Ecto neural progenitor cell (in vitro differentiated cells): ENCODE measurements at regions not wholly inside any gene's neighbourhood (a gene's known extent, or its start where the extent isn't known, plus 50 kb on each side); places are given as distances from the start of the nearest gene placed in this dataset.
"Not testable (repeated sequence)": the region's sequence is repeated elsewhere in the genome, so short reads cannot be mapped to it uniquely, and the experiment has no call there.

Experiments used
- DNase-seq: peaks from one replicate; pipeline ENCODE4 v3.0.0-alpha.2; 2018; ENCODE audit warnings: low spot score

DNA sequence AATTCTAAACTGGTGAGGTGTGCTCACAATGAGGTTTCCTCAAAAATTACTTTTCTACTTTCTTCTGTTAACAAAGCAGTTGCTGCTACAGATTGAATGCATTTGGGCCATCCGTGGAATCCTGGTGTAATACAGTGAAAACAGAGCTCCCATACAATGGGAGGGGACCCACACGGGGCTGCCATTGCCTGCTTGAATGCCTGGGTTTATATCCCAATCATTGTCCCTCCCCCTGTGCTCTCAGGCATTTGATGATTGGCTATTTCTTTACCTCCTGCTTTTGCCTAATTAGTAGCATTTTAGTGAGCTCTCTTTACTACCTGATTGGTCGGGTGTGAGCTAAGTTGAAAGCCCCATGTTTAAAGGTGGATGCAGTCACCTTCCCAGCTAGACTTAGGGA, 52.9 kb upstream of the CSF1 start:
- DNase-seq = not testable (repeated sequence)

- not testable (repeated sequence) for DNase-seq
Measured at GRCh38 chr1:109855986-109856385, 54.7 kb upstream of the CSF1 start.

DNA sequence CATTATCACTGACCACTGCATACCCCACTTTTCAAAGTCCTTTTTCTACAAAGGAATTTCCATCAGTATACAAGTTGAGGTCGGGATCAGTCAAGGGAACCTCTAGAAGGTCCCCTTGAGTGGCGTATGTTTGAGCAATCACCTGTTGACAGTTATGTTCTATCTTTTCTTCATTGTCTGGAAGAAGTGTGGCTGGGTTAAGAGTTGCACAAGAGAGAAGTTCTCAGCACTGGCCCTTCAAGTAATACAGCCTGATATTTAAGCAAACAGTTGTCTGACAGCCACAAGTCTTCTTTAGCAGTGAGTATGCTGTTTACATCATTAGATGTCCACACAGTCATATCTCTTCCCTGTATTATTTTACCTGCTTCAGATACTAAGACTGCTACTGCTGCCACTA, 56.7 kb upstream of the CSF1 start:
- not testable (repeated sequence) for DNase-seq

GRCh38 chr1:109852221-109853015, 58.2 kb upstream of the CSF1 start:
- not testable (repeated sequence) for DNase-seq

DNA sequence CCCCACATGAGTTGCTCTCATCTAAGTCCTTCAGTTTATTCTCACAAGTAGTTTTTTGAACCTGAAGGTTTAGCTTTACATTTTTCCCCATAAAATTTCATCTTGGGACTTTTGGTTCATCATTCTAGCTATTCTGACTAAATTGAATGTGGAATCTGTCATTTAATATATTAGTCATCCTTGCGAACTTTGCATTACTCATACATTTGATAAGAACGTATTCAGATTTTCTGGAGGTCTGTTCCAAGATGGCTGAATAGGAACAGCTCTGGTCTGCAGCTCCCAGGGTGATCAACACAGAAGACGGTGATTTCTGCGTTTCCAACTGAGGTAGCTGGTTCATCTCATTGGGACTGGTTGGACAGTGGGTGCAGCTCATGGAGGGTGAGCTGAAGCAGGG, 59.8 kb upstream of the CSF1 start:
- no peak for DNase-seq

DNA sequence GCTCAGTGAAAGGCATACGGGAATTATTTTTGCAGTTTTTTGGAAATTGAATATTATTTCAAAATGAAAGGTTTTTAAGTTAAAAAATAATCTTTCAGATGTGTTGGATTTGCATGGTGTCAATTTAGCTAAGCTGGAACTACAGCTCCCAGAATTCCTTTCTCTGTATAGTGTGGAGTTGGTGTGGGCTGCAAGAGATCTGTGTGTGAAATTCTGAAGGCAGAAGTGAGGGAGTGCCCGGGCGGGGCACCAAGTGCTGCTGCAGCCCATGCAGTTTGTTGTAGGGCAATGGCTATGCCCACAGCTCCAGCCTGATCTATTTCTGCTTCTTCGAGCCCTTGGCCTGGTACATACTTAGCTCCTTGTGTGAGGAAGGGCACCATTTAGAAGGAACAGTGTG, 60.5 kb upstream of the CSF1 start:
- no peak for DNase-seq

- no peak for DNase-seq
Measured at GRCh38 chr1:109849655-109850054, 61.0 kb upstream of the CSF1 start.

DNA sequence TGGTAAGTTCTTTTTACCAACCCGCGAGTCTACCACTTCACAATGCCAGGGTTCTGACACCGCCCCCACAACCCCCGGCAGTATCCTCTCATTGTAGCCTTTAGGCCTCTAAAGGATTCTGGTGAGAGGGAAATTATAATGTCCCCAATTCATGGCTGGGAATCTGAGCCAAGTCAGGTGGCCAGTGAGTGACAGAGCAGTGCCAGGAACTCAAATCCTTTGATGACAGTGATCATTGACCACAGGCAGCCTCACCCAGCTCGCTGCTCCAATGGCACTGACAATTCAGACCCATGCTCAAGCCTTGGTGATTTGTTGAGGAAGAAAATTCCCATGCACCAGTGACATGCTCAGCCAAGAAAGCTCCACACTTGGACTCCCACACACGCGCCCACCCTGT, 63.4 kb upstream of the CSF1 start:
- no peak for DNase-seq

GRCh38 chr1:109846846-109847245, 63.8 kb upstream of the CSF1 start:
- no peak for DNase-seq

GRCh38 chr1:109846162-109846561, 64.5 kb upstream of the CSF1 start:
- no peak for DNase-seq

GRCh38 chr1:109845658-109846057, 65.0 kb upstream of the CSF1 start:
- no peak for DNase-seq

GRCh38 chr1:109844609-109845008, 66.0 kb upstream of the CSF1 start:
- no peak for DNase-seq

GRCh38 chr1:109840011-109840629, 70.5 kb upstream of the CSF1 start:
- DNase-seq = no peak

GRCh38 chr1:109839276-109839675, 71.4 kb upstream of the CSF1 start:
- not testable (repeated sequence) for DNase-seq

DNA sequence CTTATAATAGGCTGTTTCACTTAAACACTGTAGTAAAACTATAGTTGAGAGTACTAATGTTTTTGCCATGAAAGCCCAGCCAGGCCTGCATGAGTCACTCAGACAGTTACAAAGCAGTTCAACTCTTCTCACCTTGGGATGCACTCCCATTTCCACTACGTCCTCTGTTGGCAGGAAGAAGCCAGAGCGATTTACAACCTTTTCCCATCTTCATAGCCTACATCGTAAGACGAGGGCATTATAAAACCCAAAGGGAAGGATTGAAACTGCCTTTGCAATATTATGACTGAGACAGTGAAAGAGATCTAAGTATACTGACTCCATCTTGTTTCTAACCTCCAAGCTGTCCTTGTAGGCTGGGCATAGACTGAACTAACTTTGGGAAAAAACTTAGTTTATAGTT, 71.8 kb upstream of the CSF1 start:
- no peak for DNase-seq

DNA sequence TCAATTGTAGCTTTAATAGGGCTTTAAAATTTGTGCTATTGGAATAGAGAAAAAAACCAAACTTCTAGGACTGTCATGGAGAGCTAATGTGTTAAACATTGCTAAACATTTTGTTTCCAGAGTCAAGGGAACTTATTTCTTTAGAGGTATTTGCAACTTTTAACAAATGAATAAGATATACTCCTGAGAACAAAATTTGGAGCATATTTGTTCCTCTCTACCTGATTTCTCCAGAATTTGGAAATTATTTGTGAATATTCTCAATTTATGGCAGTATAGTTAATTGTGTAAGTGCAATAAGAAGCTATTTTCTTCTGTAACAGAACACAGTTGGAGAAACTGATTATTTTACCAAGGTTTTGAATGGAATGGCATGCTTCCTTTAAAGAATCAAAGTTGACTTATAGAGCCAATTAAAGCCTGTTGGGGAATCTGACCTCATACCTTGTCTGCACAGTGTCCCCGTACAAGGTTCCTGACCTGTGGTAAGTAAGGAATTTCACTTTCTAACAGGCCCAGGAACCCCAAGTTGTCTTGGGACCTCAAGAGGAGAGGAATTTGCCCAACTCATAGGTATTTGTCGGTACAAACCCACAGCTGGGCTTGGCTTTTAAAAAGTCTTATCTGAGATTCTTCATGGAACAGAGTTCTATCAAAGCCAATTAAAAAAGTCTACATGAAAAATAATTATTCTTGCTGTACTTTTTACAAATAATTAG, 72.6 kb upstream of the CSF1 start:
- no peak for DNase-seq

DNA sequence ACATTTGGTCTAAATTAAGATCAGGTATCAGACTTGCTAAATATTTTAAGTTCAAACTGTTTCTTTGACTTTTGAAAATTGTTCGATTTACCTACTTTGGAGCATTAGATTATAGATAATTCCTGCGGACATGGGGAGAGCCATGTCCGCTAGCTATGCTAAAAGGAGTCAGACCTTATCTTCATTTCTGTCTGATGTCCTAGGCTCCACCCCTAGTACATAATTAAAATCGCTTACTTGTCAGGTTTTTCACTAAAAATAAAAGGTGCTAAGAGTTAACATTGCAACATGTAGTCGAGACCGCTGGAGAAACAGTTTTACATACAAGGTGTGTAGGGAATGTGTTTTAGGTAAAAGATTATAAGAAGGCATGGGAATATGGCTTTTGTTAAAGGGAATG, 71.9 kb upstream of the EPS8L3 start:
- not testable (repeated sequence) for DNase-seq

- DNase-seq = no peak
Measured at GRCh38 chr1:109834951-109835350, 71.2 kb upstream of the EPS8L3 start.

GRCh38 chr1:109832945-109833344, 69.2 kb upstream of the EPS8L3 start:
- DNase-seq = no peak

DNA sequence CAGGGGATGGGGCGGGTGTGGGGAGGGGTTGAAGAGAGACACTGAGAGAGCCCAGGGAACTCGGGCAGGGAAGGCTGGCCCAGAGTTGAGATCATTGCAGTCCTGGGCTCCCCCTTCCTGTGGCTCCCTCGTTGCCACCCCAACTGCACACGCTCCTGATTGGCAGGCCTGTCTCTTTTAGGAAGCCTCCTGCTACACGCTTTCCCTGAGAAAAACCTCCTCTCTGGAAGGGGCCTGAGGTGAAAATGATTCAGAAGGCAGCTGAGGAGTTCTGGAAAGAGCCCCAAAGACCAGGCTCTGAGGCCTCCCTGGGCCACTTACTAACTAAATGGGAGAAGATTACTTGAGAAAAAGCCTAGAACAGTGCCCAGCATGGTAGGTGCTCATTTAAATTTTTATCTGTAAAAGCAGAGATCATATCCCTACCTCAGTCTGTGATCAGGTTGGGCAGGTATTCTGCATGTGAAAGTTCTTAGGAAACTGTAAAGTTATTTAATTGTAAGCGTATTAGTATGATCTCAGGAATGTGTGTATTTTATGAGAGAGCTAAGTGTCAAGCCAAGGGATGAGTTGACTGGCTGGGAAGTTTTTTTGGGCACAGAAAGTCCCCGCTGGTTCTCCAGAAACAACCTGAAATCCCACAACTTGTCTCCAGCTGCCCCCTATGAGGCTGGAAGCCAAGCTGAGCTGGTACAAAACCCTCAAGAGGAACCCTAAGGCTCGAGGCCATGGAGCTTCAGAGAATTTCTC, 65.2 kb upstream of the EPS8L3 start:
- DNase-seq = no peak

DNA sequence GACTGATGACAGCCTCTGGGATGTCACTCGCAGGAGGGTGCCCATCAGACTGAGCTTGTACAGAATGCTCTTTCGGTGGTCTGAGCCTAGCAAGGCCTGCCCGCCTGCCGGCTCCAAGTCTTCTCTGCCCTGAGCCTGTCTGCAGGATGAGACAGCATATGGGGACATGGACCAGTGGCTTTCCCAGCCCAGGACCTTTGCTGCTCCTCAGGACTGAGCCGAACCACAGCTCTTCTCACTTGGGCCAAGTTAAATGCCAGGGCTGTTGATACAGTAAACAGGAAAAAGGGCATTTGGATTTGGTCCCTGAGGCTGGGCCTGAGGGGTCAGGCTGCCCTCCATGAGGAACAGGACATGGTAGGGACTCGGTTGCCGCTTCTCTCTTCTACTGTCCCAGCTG, 64.3 kb upstream of the EPS8L3 start:
- DNase-seq = no peak

DNA sequence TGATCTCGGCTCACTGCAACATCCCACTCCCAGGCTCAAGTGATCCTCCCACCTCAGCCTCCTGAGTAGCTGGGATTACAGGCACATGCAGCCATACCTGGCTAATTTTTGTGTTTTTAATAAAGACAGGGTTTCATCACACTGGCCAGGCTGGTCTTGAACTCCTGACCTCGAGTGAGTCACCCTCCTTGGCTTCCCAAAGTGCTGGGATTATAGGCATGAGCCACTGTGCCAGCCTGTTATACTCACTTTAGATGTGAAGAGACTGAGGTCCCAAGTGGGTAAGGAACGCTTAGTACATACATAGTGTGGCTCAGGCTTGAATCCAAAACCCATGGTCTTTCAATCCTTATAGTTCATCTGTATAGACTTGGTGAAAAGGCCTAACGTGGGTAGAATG, 63.7 kb upstream of the EPS8L3 start:
- no peak for DNase-seq
